MCF 10A (cell line): ENCODE measurements at regions not wholly inside any gene's neighbourhood (a gene's known extent, or its start where the extent isn't known, plus 50 kb on each side); places are given as distances from the start of the nearest gene placed in this dataset.

Source experiments
- BruUV-seq: library from RNA; stranded (reverse); fragments of 400-500 nt; replicated peaks from 2 replicates; lab custom pipeline; 2021; lab: Mats Ljungman, UMichigan
- CTCF ChIA-PET: fragments of 300-600 bp; sonication (Branson Sonifier 250); formaldehyde crosslinking; extraction: SDS; loops from one replicate; lab custom pipeline; 2021; ENCODE audit warnings: antibody characterized with exemption, inconsistent platforms; lab: Yijun Ruan, JAX
- POLR2A ChIA-PET: fragments of 300-600, 350-650 bp; sonication (Branson Sonifier 250); formaldehyde crosslinking; extraction: SDS; loops from one replicate; lab custom pipeline; 2020; ENCODE audit warnings: antibody characterized with exemption, inconsistent platforms; lab: Yijun Ruan, JAX
- DNase-seq: peaks from one replicate; pipeline ENCODE4 v3.0.0-alpha.2; 2018; ENCODE audit not compliant: unreplicated experiment
- H3K27ac Mint-ChIP-seq: one replicate; pipeline ENCODE4 v1.8.0; 2022; ENCODE audit warnings: mild to moderate bottlenecking, low read depth, mixed read lengths; ENCODE audit not compliant: unreplicated experiment
- H3K27me3 Mint-ChIP-seq: one replicate; pipeline ENCODE4 v1.8.0; 2022; ENCODE audit warnings: mixed read lengths; ENCODE audit not compliant: insufficient read depth, unreplicated experiment
- H3K36me3 Mint-ChIP-seq: one replicate; pipeline ENCODE4 v1.8.0; 2022; ENCODE audit warnings: mild to moderate bottlenecking, moderate library complexity, mixed read lengths; ENCODE audit not compliant: insufficient read depth, unreplicated experiment
- H3K4me1 Mint-ChIP-seq: one replicate; pipeline ENCODE4 v1.8.0; 2022; ENCODE audit warnings: mixed read lengths; ENCODE audit not compliant: insufficient read depth, unreplicated experiment
- H3K4me3 Mint-ChIP-seq: one replicate; pipeline ENCODE4 v1.8.0; 2022; ENCODE audit warnings: mild to moderate bottlenecking, moderate library complexity, mixed read lengths; ENCODE audit not compliant: unreplicated experiment
- H3K9me3 Mint-ChIP-seq: one replicate; pipeline ENCODE4 v1.8.0; 2022; ENCODE audit warnings: mixed read lengths; ENCODE audit not compliant: unreplicated experiment
- intact Hi-C: fragments of 100-400 bp; cut with micrococcal nuclease; formaldehyde crosslinking; loops from 2 replicates; pipeline ENCODE4 v1.14.1; 2022
- TF ChIP-seq, protein P1 (sequence below): fragments of 200-600 bp; IDR thresholded peaks from one replicate; pipeline ENCODE4 v1.8.0; 2022; ENCODE audit warnings: antibody characterized with exemption, mild to moderate bottlenecking; ENCODE audit not compliant: unreplicated experiment

DNA sequence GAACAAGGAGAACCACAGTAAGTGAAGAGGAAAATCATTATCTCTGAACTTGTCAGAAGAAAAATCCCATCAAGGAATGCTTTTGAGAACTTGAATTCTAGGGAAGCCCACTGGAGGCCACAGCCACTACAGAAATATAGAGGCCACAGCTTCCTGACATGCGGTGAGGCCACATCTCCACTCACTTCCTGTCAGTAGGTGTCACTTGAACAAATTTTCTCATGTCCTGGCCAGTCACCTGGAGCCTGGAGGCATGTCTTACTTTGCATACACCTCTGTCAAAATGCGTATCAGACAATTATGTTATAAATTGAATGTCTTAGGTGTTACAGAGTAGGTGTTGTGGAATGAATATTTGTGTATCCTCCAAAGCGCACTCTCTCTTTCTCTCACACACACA lies 370.3 kb downstream of the DAD1 start:
- no peaks in the 10 kb centered on the region for H3K4me1 Mint-ChIP-seq
- no peaks in the 10 kb centered on the region for H3K9me3 Mint-ChIP-seq
- TF ChIP-seq, protein P1, sequence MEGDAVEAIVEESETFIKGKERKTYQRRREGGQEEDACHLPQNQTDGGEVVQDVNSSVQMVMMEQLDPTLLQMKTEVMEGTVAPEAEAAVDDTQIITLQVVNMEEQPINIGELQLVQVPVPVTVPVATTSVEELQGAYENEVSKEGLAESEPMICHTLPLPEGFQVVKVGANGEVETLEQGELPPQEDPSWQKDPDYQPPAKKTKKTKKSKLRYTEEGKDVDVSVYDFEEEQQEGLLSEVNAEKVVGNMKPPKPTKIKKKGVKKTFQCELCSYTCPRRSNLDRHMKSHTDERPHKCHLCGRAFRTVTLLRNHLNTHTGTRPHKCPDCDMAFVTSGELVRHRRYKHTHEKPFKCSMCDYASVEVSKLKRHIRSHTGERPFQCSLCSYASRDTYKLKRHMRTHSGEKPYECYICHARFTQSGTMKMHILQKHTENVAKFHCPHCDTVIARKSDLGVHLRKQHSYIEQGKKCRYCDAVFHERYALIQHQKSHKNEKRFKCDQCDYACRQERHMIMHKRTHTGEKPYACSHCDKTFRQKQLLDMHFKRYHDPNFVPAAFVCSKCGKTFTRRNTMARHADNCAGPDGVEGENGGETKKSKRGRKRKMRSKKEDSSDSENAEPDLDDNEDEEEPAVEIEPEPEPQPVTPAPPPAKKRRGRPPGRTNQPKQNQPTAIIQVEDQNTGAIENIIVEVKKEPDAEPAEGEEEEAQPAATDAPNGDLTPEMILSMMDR, result no peak
- peaks cover 24% of the 10 kb centered on the region for H3K27me3 Mint-ChIP-seq
- no peak for DNase-seq
- POLR2A ChIA-PET, result no interaction called here
- no peaks in the 10 kb centered on the region for H3K36me3 Mint-ChIP-seq
- no TSS peak for BruUV-seq
- H3K27ac Mint-ChIP-seq, result no peak overlapping the region
- CTCF ChIA-PET, result interaction anchor here (0.6 to 2.9 kb wide), 14 partner anchors 8 to 1245 kb away, joined by 3 to 25 read pairs (median 4); no protein-coding TSS in a partner anchor
- intact Hi-C loops, result no loop called here
- no peak overlapping the region for H3K4me3 Mint-ChIP-seq

DNA sequence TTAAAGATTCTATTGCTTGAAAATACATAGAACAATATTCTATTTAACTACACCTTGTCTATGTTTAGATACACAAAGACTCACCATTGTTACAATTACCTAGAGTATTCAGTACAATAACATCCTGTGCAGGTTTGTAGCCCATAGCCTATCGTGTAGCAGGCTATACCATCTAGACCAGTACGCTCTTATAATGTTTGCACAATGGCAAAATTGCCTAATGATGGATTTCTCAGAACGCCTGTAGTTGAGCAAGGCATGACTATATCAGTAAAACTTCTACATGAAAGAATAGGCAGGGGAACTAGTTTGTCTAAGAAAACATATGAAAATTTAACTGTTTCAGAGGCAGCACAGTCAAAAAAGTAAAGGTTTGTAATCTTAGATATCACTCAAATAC lies 375.9 kb downstream of the DAD1 start:
- no peaks in the 10 kb centered on the region for H3K36me3 Mint-ChIP-seq
- POLR2A ChIA-PET, result interaction anchor here (0.7 kb wide), 2 partner anchors 9 to 995 kb away, joined by 3 to 4 read pairs; no protein-coding TSS in a partner anchor
- TF ChIP-seq, protein P1, result no peak
- DNase-seq, result peak; percentile 58
- no peak overlapping the region for H3K4me3 Mint-ChIP-seq
- intact Hi-C loops, result no loop called here
- H3K4me1 Mint-ChIP-seq, result peaks cover 7% of the 10 kb centered on the region
- BruUV-seq, result no TSS peak
- H3K27ac Mint-ChIP-seq, result no peak overlapping the region
- CTCF ChIA-PET, result interaction anchor here (1.0 to 3.5 kb wide), 3 partner anchors 10 to 81 kb away, joined by 3 to 20 read pairs (median 9); no protein-coding TSS in a partner anchor
- peaks cover 9% of the 10 kb centered on the region for H3K9me3 Mint-ChIP-seq
- no peaks in the 10 kb centered on the region for H3K27me3 Mint-ChIP-seq

DNA sequence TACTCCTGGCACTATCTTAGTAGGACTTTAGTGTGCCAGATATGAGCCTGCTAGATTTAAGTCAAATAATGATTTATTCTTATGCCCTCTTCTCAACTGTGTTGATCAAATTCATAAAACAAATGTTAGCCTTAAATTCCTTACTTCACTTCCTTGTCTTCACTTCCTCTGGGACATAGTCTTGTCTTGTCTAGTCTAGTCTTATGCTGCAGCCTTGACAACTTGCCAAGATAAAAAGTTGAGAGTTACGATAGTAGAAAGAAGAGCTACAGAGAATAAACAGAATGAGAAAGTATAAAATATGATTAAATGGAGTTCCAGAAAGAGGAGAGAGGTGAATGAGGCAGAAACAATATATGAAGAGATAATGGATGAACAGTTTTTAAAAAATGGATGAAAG lies 378.1 kb downstream of the DAD1 start:
- POLR2A ChIA-PET, result no interaction called here
- no peak overlapping the region for H3K27ac Mint-ChIP-seq

DNA sequence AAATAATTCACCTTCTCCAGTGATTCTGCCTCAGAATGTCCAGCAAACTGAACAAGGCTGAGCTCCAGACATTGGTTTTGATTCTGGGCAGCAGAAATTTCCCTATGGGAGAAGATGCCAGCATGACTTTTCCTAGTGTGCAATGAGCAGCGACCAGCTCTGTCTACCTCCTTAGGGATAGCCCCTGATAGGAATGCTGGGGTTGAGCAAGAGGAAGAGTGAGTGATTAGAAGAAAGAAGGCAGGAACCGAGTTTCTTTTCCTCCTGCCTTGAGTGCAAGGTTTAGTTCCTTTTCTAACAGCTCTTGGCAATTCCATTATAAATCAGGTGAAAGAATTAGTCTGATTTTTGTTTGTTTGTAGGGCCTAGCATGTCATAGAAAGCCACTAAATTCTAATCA lies 379.0 kb downstream of the DAD1 start:
- Mint-ChIP-seq H3K9me3 (peaks cover 9% of the 10 kb centered on the region), H3K4me1 (peaks cover 7% of the 10 kb centered on the region), H3K36me3 (no peaks in the 10 kb centered on the region), H3K4me3 (no peak overlapping the region), H3K27me3 (no peaks in the 10 kb centered on the region), H3K27ac (no peak overlapping the region)
- TF ChIP-seq, protein P1, result no peak
- POLR2A ChIA-PET, result no interaction called here
- no TSS peak for BruUV-seq
- DNase-seq, result no peak
- intact Hi-C loops, result no loop called here
- CTCF ChIA-PET, result interaction anchor here (0.6 to 1.2 kb wide), 5 partner anchors 9 to 861 kb away, joined by 3 to 4 read pairs (median 3); no protein-coding TSS in a partner anchor

More for the DNA sequence above, 378.1 kb downstream of the DAD1 start:
- DNase-seq, result peak; percentile 24
- Mint-ChIP-seq H3K4me3 (no peak overlapping the region), H3K4me1 (peaks cover 7% of the 10 kb centered on the region), H3K9me3 (peaks cover 9% of the 10 kb centered on the region), H3K27me3 (no peaks in the 10 kb centered on the region), H3K36me3 (no peaks in the 10 kb centered on the region)
- no TSS peak for BruUV-seq
- intact Hi-C loops, result no loop called here
- TF ChIP-seq, protein P1, result no peak
- CTCF ChIA-PET, result interaction anchor here (1.0 to 3.5 kb wide), 3 partner anchors 10 to 109 kb away, joined by 3 to 20 read pairs (median 4); no protein-coding TSS in a partner anchor
